ENCODE measurements at regions not wholly inside any gene's neighbourhood (a gene's known extent, or its start where the extent isn't known, plus 50 kb on each side); places are given as distances from the start of the nearest gene placed in this dataset.

DNA sequence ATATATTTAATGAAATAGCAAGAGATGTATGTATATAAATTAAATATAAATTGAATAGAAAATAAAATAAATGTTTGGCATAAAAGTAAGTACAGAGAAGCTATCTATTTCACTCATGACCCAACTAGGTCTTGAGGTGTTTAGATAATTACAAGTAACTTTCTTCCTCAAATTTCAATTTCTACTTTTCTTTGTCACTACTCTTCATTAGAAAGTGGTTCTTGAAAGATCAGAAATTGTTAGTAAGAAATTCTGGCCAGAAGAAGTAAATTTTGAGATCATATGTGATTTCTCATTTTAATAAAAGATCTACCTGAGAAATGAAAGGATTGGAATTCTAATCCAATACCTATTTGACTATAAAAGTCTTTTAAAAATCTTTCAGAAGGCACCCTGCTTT is 126.9 kb downstream of the BTC start:
- BruUV-seq (replicated peaks) = no TSS peak
- H3K4me1 ChIP-seq (ENCODE audit: insufficient read depth, low read length, poor library complexity, severe bottlenecking) = no peaks in the 10 kb centered on the region
- CTCF ChIA-PET (ENCODE audit: unreplicated experiment) = no interaction called here
- no peaks in the 10 kb centered on the region for H3K36me3 ChIP-seq (ENCODE audit: insufficient read depth, low read length)
- H4K20me1 ChIP-seq (ENCODE audit: insufficient read depth, low read length) = no peaks in the 10 kb centered on the region
- no peak overlapping the region for H2AFZ ChIP-seq (ENCODE audit: low read length)
- DNase-seq (ENCODE audit: low spot score) = no peak
- POLR2A ChIA-PET = interaction anchor here (0.6 to 0.8 kb wide), 4 partner anchors 105 to 366 kb away, joined by 3 read pairs; no protein-coding TSS in a partner anchor
- no peak overlapping the region for H3K4me3 ChIP-seq (ENCODE audit: low read depth, low read length, poor library complexity, severe bottlenecking)
- TF ChIP-seq CTCF (conservative IDR thresholded peaks at IDR 0.05; ENCODE audit: low read length) = no peak
- TF ChIP-seq EZH2phosphoT487 (IDR thresholded peaks at IDR 0.05; ENCODE audit: borderline replicate concordance, low read depth, low read length) = no peak
- H3K79me2 ChIP-seq (ENCODE audit: insufficient read depth, low read depth, low read length) = no peaks in the 10 kb centered on the region
- H3K9me2 ChIP-seq (ENCODE audit: insufficient read depth, low read length) = no peaks in the 10 kb centered on the region
- H3K4me2 ChIP-seq (ENCODE audit: low read length) = no peak overlapping the region
- H3K27ac ChIP-seq (ENCODE audit: low read depth, low read length, poor library complexity, severe bottlenecking) = no peak overlapping the region
- no peaks in the 10 kb centered on the region for H3K9me3 ChIP-seq (ENCODE audit: low read length)
- intact Hi-C loops (cut with micrococcal nuclease; ENCODE audit: unreplicated experiment) = no loop called here

GRCh38 chr4:74667944-74668343 is 126.4 kb downstream of the BTC start:
- ChIA-PET CTCF (ENCODE audit: unreplicated experiment) (no interaction called here), POLR2A (interaction anchor here (0.6 kb wide), 1 partner anchor 292 kb away, joined by 3 read pairs; no protein-coding TSS in a partner anchor)
- H3K27ac ChIP-seq (ENCODE audit: low read depth, low read length, poor library complexity, severe bottlenecking) = no peak overlapping the region
- H3K36me3 ChIP-seq (ENCODE audit: insufficient read depth, low read length) = no peaks in the 10 kb centered on the region
- H3K4me3 ChIP-seq (ENCODE audit: low read depth, low read length, poor library complexity, severe bottlenecking) = no peak overlapping the region
- no peak overlapping the region for H2AFZ ChIP-seq (ENCODE audit: low read length)
- TF ChIP-seq EZH2phosphoT487 (IDR thresholded peaks at IDR 0.05; ENCODE audit: borderline replicate concordance, low read depth, low read length) (no peak), CTCF (conservative IDR thresholded peaks at IDR 0.05; ENCODE audit: low read length) (no peak)
- H4K20me1 ChIP-seq (ENCODE audit: insufficient read depth, low read length) = no peaks in the 10 kb centered on the region
- H3K4me2 ChIP-seq (ENCODE audit: low read length) = no peak overlapping the region
- no peaks in the 10 kb centered on the region for H3K4me1 ChIP-seq (ENCODE audit: insufficient read depth, low read length, poor library complexity, severe bottlenecking)
- BruUV-seq (replicated peaks) = no TSS peak
- intact Hi-C loops (cut with micrococcal nuclease; ENCODE audit: unreplicated experiment) = no loop called here
- DNase-seq (ENCODE audit: low spot score) = no peak
- H3K9me2 ChIP-seq (ENCODE audit: insufficient read depth, low read length) = no peaks in the 10 kb centered on the region
- no peaks in the 10 kb centered on the region for H3K9me3 ChIP-seq (ENCODE audit: low read length)
- no peaks in the 10 kb centered on the region for H3K79me2 ChIP-seq (ENCODE audit: insufficient read depth, low read depth, low read length)

DNA sequence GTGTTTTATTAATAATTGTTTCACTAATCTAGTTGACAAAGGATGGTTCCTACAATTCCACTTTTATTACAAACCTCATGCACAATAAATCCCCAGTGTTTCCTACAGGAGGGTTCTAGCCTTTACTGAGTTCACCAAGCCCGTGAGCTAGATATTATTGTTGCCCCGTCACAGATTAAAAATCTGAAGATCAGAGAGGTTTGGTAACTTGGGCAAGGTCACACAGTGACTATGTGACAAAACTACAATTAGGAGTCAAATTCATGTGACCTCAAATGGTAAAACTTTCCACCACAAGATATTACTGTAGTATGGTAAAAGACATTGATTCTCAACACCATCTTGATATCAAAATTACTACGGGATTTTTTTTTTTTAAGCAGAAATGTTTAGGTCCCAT is 124.6 kb downstream of the BTC start:
- TF ChIP-seq EZH2phosphoT487 (IDR thresholded peaks at IDR 0.05; ENCODE audit: borderline replicate concordance, low read depth, low read length) (no peak), CTCF (conservative IDR thresholded peaks at IDR 0.05; ENCODE audit: low read length) (no peak)

More for the DNA sequence above, 124.6 kb downstream of the BTC start:
- intact Hi-C loops (cut with micrococcal nuclease; ENCODE audit: unreplicated experiment) = loop anchor here (10.0 kb wide), 1 partner anchor 475 kb away; no protein-coding TSS in a partner anchor
- ChIA-PET POLR2A (interaction anchor here (1.3 kb wide), 1 partner anchor 9 kb away, joined by 3 read pairs; no protein-coding TSS in a partner anchor), CTCF (ENCODE audit: unreplicated experiment) (no interaction called here)
- DNase-seq (ENCODE audit: low spot score) = no peak
- H3K9me3 ChIP-seq (ENCODE audit: low read length) = no peaks in the 10 kb centered on the region
- H3K36me3 ChIP-seq (ENCODE audit: insufficient read depth, low read length) = no peaks in the 10 kb centered on the region
- no peaks in the 10 kb centered on the region for H3K79me2 ChIP-seq (ENCODE audit: insufficient read depth, low read depth, low read length)
- BruUV-seq (replicated peaks) = no TSS peak
- no peak overlapping the region for H3K4me3 ChIP-seq (ENCODE audit: low read depth, low read length, poor library complexity, severe bottlenecking)
- H3K4me2 ChIP-seq (ENCODE audit: low read length) = no peak overlapping the region
- no peaks in the 10 kb centered on the region for H4K20me1 ChIP-seq (ENCODE audit: insufficient read depth, low read length)
- H3K9me2 ChIP-seq (ENCODE audit: insufficient read depth, low read length) = no peaks in the 10 kb centered on the region
- H3K27ac ChIP-seq (ENCODE audit: low read depth, low read length, poor library complexity, severe bottlenecking) = no peak overlapping the region
- no peaks in the 10 kb centered on the region for H3K4me1 ChIP-seq (ENCODE audit: insufficient read depth, low read length, poor library complexity, severe bottlenecking)
- H2AFZ ChIP-seq (ENCODE audit: low read length) = no peak overlapping the region

Measured in OCI-LY7 (cell line).